HG02571 (cell line): ENCODE measurements at regions not wholly inside any gene's neighbourhood (a gene's known extent, or its start where the extent isn't known, plus 50 kb on each side); places are given as distances from the start of the nearest gene placed in this dataset.
A peak's percentile ranks its signal among the peaks of the same experiment; 100 is the strongest.
"Not testable (repeated sequence)": the region's sequence is repeated elsewhere in the genome, so short reads cannot be mapped to it uniquely, and the experiment has no call there.

Experiments
- ATAC-seq: cut with Tn5 transposase; IDR thresholded peaks from one replicate; pipeline ENCODE4 v1.9.1; 2021; ENCODE audit warnings: mild to moderate bottlenecking, moderate library complexity; ENCODE audit not compliant: unreplicated experiment

DNA sequence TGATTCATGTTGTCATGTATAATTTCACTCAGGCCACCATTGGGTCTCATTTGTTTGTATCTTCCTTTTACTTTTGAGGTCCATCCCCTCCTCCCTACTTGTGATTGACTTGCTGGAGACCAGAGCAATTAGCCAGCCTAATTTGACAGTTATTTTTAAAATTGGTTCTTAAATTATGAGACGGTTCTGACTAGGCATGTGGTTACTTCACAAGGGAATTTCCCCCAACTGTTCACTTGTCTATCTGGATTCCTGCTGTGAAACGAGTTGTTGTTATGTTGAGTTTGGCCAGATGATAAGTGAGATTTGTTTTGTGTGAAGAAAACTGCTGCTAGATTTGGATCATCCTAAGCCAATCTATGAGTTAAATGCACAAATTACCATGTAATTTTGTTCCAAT, 359.1 kb downstream of the BARHL2 start:
- ATAC-seq: peak; percentile 55

- no peak for ATAC-seq
Measured at GRCh38 chr1:90356991-90357390, 360.1 kb downstream of the BARHL2 start.

- no peak for ATAC-seq
Measured at GRCh38 chr1:90356101-90356500, 361.0 kb downstream of the BARHL2 start.

GRCh38 chr1:90354704-90355103, 359.8 kb downstream of the ZNF326 start:
- no peak for ATAC-seq

GRCh38 chr1:90351019-90351418, 356.1 kb downstream of the ZNF326 start:
- ATAC-seq: no peak

GRCh38 chr1:90349510-90349909, 354.6 kb downstream of the ZNF326 start:
- no peak for ATAC-seq

DNA sequence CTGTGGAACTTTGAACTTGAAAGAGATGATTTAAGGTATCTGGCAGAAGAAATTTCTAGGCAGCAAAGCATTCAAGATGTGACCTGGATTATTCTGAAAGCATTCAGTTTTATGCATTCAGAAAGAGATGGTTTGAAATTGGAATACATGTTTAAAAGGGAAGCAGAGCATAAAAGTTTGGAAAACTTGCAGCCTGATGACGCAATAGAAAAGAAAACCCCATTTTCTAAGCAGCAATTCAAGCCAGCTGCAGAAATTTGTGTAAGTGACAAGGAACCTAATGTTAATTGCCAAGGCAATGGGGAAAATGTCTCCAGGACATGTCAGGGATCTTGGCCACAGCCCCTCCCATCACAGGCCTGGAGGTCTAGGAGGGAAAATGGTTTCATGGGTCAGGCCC, 354.0 kb downstream of the ZNF326 start:
- ATAC-seq: no peak

GRCh38 chr1:90348459-90348858, 353.5 kb downstream of the ZNF326 start:
- not testable (repeated sequence) for ATAC-seq

DNA sequence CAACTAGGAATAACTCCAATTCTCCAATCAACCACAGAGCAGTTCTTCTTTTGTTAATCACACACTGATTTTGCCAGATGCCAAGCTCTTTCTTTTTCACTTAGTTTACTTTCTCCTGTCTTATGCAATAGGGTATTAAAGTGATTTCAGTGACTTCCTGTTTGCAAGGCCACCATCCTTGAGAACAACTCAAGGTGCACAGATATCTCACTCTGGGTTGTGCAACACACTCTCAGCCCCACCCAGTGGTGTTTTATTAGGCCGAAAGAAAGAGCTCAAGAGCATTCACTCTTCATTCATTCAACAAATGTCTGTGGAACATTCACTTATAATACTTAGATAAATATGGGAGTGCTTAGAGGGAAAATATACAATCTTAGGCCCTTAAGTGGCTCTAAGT, 352.5 kb downstream of the ZNF326 start:
- no peak for ATAC-seq

DNA sequence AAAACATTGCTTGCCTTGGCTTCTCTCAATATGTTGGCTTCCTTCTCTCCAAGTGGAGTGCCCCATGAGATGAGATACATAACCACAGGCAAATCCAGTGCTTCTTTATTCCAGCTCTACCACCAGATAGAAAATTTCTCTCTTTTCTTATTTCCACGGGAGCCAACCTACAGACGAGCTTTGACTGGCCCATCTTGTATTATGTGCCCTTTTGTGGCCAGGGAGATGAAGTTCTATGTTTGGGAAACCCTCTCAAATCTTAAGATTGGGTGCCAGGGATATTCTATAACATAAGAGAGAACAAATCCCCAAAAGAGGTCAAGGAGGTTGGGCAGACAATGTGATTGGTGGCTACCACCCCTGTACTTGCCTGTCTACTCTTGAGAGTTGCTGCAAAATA, 351.8 kb downstream of the ZNF326 start:
- ATAC-seq: no peak

- no peak for ATAC-seq
Measured at GRCh38 chr1:90346349-90346748, 351.4 kb downstream of the ZNF326 start.

GRCh38 chr1:90344963-90345730, 350.2 kb downstream of the ZNF326 start:
- ATAC-seq: no peak

DNA sequence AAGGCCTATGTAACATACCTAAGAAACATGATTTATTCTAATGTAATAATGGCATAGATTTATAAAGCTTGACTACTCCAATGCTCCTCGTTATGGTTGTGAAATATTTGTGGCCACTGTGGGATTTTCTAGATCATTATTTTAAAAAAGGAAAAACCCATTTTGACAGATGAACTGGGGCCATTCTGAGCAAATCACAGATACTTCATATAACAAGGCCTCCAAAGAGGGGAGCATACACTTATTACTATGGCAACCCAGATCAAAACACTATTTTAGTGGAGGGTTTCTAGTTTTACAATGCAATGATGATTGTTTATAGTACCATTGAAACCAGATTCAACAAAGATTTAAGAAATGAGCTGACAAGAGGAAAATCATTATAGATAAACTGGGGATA, 346.6 kb downstream of the ZNF326 start:
- no peak for ATAC-seq

- no peak for ATAC-seq
Measured at GRCh38 chr1:90340606-90341005, 345.7 kb downstream of the ZNF326 start.

GRCh38 chr1:90339811-90340210, 344.9 kb downstream of the ZNF326 start:
- ATAC-seq: no peak

- no peak for ATAC-seq
Measured at GRCh38 chr1:90336552-90337324, 341.8 kb downstream of the ZNF326 start.

DNA sequence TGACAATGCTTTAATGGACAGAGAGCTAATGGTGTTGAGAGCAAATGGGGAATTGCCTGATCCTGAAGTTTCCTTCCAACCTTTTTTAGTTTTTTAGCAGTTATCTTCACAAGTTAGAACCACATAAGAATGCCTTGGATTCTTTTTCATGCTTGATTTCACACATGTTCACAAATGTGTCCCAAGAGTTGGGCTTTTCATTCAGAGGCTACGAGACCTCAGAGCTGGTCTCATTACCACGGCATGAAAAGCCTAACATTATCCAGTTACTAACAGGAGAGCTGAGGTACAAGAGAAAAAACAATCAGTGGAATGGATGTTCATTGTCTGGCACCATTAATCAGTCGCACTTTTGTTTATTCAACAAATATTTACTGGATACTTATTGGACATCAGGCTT, 340.6 kb downstream of the ZNF326 start:
- ATAC-seq: no peak

DNA sequence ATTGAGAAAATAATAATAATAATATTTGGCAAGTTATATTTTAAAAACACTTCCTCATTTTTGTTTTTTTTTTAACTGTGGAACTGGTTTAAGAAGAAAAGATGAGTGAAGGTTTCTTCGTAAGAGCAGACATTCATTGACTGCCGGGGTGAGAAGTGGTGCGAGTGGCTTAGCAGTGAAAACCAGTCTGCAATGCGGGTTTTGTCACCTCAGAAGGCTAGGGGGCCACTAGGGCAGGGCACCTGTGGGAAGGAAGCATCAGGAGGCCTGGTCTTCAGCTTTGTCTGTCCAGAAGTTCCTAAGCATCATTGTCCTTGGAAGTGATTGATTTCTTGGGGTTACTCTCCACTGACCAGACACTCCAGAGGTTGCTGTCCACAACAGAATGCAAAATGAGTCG, 339.2 kb downstream of the ZNF326 start:
- no peak for ATAC-seq

- no peak for ATAC-seq
Measured at GRCh38 chr1:90325168-90325567, 330.3 kb downstream of the ZNF326 start.

DNA sequence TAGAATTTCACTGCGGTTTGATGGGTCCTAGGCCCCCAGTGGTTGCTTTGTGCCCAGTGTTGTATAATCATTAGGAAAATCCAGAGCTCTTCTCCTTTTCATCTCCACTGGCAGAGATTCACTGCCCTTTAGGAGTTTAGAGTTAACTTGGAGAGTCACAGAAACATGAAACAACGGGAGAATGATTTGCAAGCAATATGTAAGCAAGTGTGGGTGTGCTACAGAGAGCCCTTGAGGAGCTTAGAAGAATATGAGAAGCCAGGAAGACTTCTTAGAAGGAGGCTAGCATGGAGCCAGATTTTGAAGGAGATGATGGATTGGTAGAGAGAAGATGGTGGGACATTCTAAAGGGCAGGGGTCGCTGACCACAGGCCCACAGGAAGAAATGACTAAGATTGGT, 327.3 kb downstream of the ZNF326 start:
- no peak for ATAC-seq

- no peak for ATAC-seq
Measured at GRCh38 chr1:90319918-90320317, 325.0 kb downstream of the ZNF326 start.

DNA sequence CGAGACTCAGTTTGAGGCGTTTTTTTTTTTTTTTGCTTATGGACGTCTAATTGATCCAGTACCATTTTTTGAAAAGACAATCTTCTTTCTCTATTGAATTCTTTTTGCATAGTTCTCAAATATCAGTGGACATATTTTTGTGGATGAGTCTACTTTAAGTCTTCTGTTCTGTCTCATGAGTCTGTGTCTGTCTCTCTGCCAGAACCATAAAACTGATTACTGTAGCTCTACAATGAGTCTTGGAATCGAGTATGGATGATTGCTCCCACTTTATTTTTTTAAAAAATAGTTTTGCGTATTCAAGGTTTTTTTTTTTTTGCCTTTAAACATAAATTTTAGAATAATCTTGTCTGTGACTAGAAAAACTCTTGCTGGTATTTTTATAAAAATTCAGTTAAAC, 323.5 kb downstream of the ZNF326 start:
- ATAC-seq: no peak
